GM19035 (cell line): ENCODE measurements at regions not wholly inside any gene's neighbourhood (a gene's known extent, or its start where the extent isn't known, plus 50 kb on each side); places are given as distances from the start of the nearest gene placed in this dataset.
"Not testable (repeated sequence)": the region's sequence is repeated elsewhere in the genome, so short reads cannot be mapped to it uniquely, and the experiment has no call there.

Source experiments
- ATAC-seq: cut with Tn5 transposase; IDR thresholded peaks from one replicate; pipeline ENCODE4 v1.9.1; 2021; ENCODE audit not compliant: unreplicated experiment

GRCh38 chr10:90112681-90113080, 411.3 kb downstream of the KIF20B start:
- no peak for ATAC-seq

GRCh38 chr10:90118567-90118966, 417.2 kb downstream of the KIF20B start:
- not testable (repeated sequence) for ATAC-seq

GRCh38 chr10:90119631-90120280, 418.4 kb downstream of the KIF20B start:
- not testable (repeated sequence) for ATAC-seq

- no peak for ATAC-seq
Observed at GRCh38 chr10:90125456-90126255, 424.3 kb downstream of the KIF20B start.

- ATAC-seq = no peak
Observed at GRCh38 chr10:90126256-90126595, 424.8 kb downstream of the KIF20B start.

GRCh38 chr10:90130321-90131086, 429.1 kb downstream of the KIF20B start:
- no peak for ATAC-seq

GRCh38 chr10:90133606-90134005, 432.2 kb downstream of the KIF20B start:
- ATAC-seq = no peak

GRCh38 chr10:90136731-90137316, 435.4 kb downstream of the KIF20B start:
- ATAC-seq = no peak

- no peak for ATAC-seq
Observed at GRCh38 chr10:90138844-90139243, 437.5 kb downstream of the KIF20B start.

GRCh38 chr10:90141791-90142190, 440.4 kb downstream of the KIF20B start:
- ATAC-seq = no peak

- ATAC-seq = no peak
Observed at GRCh38 chr10:90143937-90144336, 442.5 kb downstream of the KIF20B start.

GRCh38 chr10:90148116-90148855, 446.9 kb downstream of the KIF20B start:
- ATAC-seq = no peak

- no peak for ATAC-seq
Observed at GRCh38 chr10:90149563-90149962, 448.2 kb downstream of the KIF20B start.

- ATAC-seq = no peak
Observed at GRCh38 chr10:90162271-90162853, 461.0 kb downstream of the KIF20B start.

GRCh38 chr10:90167174-90168064, 466.0 kb downstream of the KIF20B start:
- no peak for ATAC-seq

GRCh38 chr10:90168244-90168643, 466.9 kb downstream of the KIF20B start:
- no peak for ATAC-seq

- ATAC-seq = no peak
Observed at GRCh38 chr10:90171014-90171722, 469.8 kb downstream of the KIF20B start.

- ATAC-seq = no peak
Observed at GRCh38 chr10:90174531-90174930, 473.1 kb downstream of the KIF20B start.

- ATAC-seq = no peak
Observed at GRCh38 chr10:90175161-90175681, 473.8 kb downstream of the KIF20B start.
